Liver (tissue), 3 donors: ENCODE measurements at regions not wholly inside any gene's neighbourhood (a gene's known extent, or its start where the extent isn't known, plus 50 kb on each side); places are given as distances from the start of the nearest gene placed in this dataset.

ENCODE experiments used
- EGR1 ChIP-seq, 2 donors: IDR thresholded peaks; 2 replicates each; pipeline ENCODE4 v1.6.1; 2016 to 2018; ENCODE audit warnings: antibody characterized with exemption in 2 of 2, low read depth in 2 of 2
- GABPA ChIP-seq, 2 donors: IDR thresholded peaks in 1 of 2; conservative IDR thresholded peaks in 1 of 2; 2 replicates each; pipeline ENCODE4 v1.6.1; 2016; ENCODE audit warnings: antibody characterized with exemption in 2 of 2, mild to moderate bottlenecking in 1 of 2, moderate library complexity in 1 of 2
- HNF4G ChIP-seq: IDR thresholded peaks from 2 replicates; pipeline ENCODE4 v1.6.1; 2016; ENCODE audit warnings: antibody characterized with exemption
- JUND ChIP-seq, 2 donors: IDR thresholded peaks; 2 replicates each; pipeline ENCODE4 v1.6.1; 2016; ENCODE audit warnings: antibody characterized with exemption in 2 of 2
- RAD21 ChIP-seq, 2 donors: IDR thresholded peaks; 2 replicates each; pipeline ENCODE4 v1.6.1; 2016; ENCODE audit warnings: antibody characterized with exemption in 2 of 2, mild to moderate bottlenecking in 2 of 2
- SP1 ChIP-seq: IDR thresholded peaks from 2 replicates; pipeline ENCODE4 v1.6.1; 2018; ENCODE audit warnings: antibody characterized with exemption, mild to moderate bottlenecking
- TF ChIP-seq, protein P1 (sequence below): fragments of 150-350 bp; IDR thresholded peaks from 2 replicates; pipeline ENCODE4 v1.5.1; 2017; ENCODE audit warnings: improper control_type of control experiment, low read depth, low read length; ENCODE audit not compliant: missing input control
- TF ChIP-seq, protein P2 (sequence below): IDR thresholded peaks from 2 replicates; pipeline ENCODE4 v1.6.1; 2016; ENCODE audit warnings: antibody characterized with exemption
- TF ChIP-seq, protein P3 (sequence below): IDR thresholded peaks from 2 replicates; pipeline ENCODE4 v1.6.1; 2016; ENCODE audit warnings: antibody characterized with exemption, mild to moderate bottlenecking
- TF ChIP-seq, protein P4 (sequence below): IDR thresholded peaks from 2 replicates; pipeline ENCODE4 v1.6.1; 2016; ENCODE audit warnings: antibody characterized with exemption
- donor health status: healthy.
- donor health status: healthy.

DNA sequence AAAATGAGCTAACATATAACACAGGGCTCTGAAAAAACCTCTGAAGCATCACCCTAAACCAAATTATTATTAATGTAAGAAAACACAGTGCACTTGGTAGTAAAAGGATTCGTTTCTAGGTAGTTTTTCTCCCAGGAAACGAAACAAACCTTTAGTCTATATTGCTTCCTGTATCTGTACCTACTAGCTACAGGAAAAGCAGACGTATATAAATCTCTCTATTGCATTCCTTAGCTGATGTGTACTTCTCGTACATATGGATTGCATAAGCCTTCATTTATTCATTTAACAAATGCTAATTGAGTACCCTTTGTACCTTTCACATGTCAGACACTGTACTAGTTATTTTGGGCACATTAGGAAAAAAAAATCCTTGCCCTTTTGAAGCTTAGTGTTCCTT, 85.0 kb upstream of the RASA1 start:
- TF ChIP-seq, protein P1, sequence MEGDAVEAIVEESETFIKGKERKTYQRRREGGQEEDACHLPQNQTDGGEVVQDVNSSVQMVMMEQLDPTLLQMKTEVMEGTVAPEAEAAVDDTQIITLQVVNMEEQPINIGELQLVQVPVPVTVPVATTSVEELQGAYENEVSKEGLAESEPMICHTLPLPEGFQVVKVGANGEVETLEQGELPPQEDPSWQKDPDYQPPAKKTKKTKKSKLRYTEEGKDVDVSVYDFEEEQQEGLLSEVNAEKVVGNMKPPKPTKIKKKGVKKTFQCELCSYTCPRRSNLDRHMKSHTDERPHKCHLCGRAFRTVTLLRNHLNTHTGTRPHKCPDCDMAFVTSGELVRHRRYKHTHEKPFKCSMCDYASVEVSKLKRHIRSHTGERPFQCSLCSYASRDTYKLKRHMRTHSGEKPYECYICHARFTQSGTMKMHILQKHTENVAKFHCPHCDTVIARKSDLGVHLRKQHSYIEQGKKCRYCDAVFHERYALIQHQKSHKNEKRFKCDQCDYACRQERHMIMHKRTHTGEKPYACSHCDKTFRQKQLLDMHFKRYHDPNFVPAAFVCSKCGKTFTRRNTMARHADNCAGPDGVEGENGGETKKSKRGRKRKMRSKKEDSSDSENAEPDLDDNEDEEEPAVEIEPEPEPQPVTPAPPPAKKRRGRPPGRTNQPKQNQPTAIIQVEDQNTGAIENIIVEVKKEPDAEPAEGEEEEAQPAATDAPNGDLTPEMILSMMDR: no peak
- TF ChIP-seq HNF4G: no peak
- TF ChIP-seq, protein P2, sequence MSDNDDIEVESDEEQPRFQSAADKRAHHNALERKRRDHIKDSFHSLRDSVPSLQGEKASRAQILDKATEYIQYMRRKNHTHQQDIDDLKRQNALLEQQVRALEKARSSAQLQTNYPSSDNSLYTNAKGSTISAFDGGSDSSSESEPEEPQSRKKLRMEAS: no peak
- TF ChIP-seq, protein P3, sequence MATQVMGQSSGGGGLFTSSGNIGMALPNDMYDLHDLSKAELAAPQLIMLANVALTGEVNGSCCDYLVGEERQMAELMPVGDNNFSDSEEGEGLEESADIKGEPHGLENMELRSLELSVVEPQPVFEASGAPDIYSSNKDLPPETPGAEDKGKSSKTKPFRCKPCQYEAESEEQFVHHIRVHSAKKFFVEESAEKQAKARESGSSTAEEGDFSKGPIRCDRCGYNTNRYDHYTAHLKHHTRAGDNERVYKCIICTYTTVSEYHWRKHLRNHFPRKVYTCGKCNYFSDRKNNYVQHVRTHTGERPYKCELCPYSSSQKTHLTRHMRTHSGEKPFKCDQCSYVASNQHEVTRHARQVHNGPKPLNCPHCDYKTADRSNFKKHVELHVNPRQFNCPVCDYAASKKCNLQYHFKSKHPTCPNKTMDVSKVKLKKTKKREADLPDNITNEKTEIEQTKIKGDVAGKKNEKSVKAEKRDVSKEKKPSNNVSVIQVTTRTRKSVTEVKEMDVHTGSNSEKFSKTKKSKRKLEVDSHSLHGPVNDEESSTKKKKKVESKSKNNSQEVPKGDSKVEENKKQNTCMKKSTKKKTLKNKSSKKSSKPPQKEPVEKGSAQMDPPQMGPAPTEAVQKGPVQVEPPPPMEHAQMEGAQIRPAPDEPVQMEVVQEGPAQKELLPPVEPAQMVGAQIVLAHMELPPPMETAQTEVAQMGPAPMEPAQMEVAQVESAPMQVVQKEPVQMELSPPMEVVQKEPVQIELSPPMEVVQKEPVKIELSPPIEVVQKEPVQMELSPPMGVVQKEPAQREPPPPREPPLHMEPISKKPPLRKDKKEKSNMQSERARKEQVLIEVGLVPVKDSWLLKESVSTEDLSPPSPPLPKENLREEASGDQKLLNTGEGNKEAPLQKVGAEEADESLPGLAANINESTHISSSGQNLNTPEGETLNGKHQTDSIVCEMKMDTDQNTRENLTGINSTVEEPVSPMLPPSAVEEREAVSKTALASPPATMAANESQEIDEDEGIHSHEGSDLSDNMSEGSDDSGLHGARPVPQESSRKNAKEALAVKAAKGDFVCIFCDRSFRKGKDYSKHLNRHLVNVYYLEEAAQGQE: no peak
- TF ChIP-seq, protein P4, sequence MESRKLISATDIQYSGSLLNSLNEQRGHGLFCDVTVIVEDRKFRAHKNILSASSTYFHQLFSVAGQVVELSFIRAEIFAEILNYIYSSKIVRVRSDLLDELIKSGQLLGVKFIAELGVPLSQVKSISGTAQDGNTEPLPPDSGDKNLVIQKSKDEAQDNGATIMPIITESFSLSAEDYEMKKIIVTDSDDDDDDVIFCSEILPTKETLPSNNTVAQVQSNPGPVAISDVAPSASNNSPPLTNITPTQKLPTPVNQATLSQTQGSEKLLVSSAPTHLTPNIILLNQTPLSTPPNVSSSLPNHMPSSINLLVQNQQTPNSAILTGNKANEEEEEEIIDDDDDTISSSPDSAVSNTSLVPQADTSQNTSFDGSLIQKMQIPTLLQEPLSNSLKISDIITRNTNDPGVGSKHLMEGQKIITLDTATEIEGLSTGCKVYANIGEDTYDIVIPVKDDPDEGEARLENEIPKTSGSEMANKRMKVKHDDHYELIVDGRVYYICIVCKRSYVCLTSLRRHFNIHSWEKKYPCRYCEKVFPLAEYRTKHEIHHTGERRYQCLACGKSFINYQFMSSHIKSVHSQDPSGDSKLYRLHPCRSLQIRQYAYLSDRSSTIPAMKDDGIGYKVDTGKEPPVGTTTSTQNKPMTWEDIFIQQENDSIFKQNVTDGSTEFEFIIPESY: no peak
- no peak for TF ChIP-seq EGR1 (IDR thresholded peaks at IDR 0.05; ENCODE audit: low read depth in 2 of 2)
- TF ChIP-seq RAD21 (IDR thresholded peaks at IDR 0.05): no peak
- TF ChIP-seq GABPA (IDR thresholded peaks at IDR 0.05 in 1 of 2, conservative IDR thresholded peaks at IDR 0.05 in 1 of 2): no peak
- TF ChIP-seq SP1: no peak
- no peak for TF ChIP-seq JUND (IDR thresholded peaks at IDR 0.05)
